ENCODE measurements at regions not wholly inside any gene's neighbourhood (a gene's known extent, or its start where the extent isn't known, plus 50 kb on each side); places are given as distances from the start of the nearest gene placed in this dataset.

- no peak for ATAC-seq
- CTCF ChIA-PET = interaction anchor here (1.6 to 1.9 kb wide), 2 partner anchors 24 to 384 kb away, joined by 3 to 5 read pairs; no protein-coding TSS in a partner anchor
Observed at GRCh38 chr9:18195223-18195622, 278.7 kb upstream of the ADAMTSL1 start.

GRCh38 chr9:18202924-18203323 lies 271.0 kb upstream of the ADAMTSL1 start:
- CTCF ChIA-PET = interaction anchor here (1.0 to 1.7 kb wide), 2 partner anchors 8 to 14 kb away, joined by 3 to 4 read pairs; no protein-coding TSS in a partner anchor
- TF ChIP-seq HOXA7 (CRISPR knock-in tag; IDR thresholded peaks at IDR 0.05) (no peak), RARB (CRISPR knock-in tag; IDR thresholded peaks at IDR 0.05) (no peak), MAZ (IDR thresholded peaks at IDR 0.05; ENCODE audit: borderline replicate concordance, low read depth, low read length) (no peak), FOXS1 (CRISPR knock-in tag; IDR thresholded peaks at IDR 0.05) (no peak), FOSL2 (IDR thresholded peaks at IDR 0.05) (no peak), FOSL2 (CRISPR knock-in tag; IDR thresholded peaks at IDR 0.05) (no peak), NR3C1 (IDR thresholded peaks at IDR 0.05) (no peak), ESRRA (IDR thresholded peaks at IDR 0.05; ENCODE audit: borderline replicate concordance, low read length) (no peak), HDAC2 (IDR thresholded peaks at IDR 0.05) (no peak), BHLHE40 (IDR thresholded peaks at IDR 0.05; ENCODE audit: low read depth, low read length) (no peak), MYC (IDR thresholded peaks at IDR 0.05; ENCODE audit: borderline replicate concordance, low read length) (no peak), ZFP36 (IDR thresholded peaks at IDR 0.05; ENCODE audit: borderline replicate concordance, partially characterized antibody) (no peak), RCOR1 (IDR thresholded peaks at IDR 0.05; ENCODE audit: low read depth, low read length) (no peak), JUNB (IDR thresholded peaks at IDR 0.05) (no peak), KDM1A (IDR thresholded peaks at IDR 0.05; ENCODE audit: low read depth) (no peak), EHMT2 (IDR thresholded peaks at IDR 0.05; ENCODE audit: low read depth) (no peak), CBX2 (IDR thresholded peaks at IDR 0.05; ENCODE audit: borderline replicate concordance, low read depth) (no peak)
- TF ChIP-seq, protein P1, sequence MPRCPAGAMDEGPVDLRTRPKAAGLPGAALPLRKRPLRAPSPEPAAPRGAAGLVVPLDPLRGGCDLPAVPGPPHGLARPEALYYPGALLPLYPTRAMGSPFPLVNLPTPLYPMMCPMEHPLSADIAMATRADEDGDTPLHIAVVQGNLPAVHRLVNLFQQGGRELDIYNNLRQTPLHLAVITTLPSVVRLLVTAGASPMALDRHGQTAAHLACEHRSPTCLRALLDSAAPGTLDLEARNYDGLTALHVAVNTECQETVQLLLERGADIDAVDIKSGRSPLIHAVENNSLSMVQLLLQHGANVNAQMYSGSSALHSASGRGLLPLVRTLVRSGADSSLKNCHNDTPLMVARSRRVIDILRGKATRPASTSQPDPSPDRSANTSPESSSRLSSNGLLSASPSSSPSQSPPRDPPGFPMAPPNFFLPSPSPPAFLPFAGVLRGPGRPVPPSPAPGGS (IDR thresholded peaks at IDR 0.05) = no peak
- TF ChIP-seq, protein P2, sequence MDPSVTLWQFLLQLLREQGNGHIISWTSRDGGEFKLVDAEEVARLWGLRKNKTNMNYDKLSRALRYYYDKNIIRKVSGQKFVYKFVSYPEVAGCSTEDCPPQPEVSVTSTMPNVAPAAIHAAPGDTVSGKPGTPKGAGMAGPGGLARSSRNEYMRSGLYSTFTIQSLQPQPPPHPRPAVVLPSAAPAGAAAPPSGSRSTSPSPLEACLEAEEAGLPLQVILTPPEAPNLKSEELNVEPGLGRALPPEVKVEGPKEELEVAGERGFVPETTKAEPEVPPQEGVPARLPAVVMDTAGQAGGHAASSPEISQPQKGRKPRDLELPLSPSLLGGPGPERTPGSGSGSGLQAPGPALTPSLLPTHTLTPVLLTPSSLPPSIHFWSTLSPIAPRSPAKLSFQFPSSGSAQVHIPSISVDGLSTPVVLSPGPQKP (IDR thresholded peaks at IDR 0.05; ENCODE audit: low read depth, low read length) = no peak
- ATAC-seq (no peak), FAIRE-seq (no peak), DNase-seq (ENCODE audit: low read depth in 1 of 2, low spot score in 1 of 2) (no peak)
- POLR2A ChIA-PET = no interaction called here
- 40% methylated on average over 4 of the region's 4 CpGs for WGBS (ENCODE audit: missing lambda C conversion rate)
- no peaks in the 10 kb centered on the region for H3K9me3 ChIP-seq
- H3K4me2 ChIP-seq = no peak overlapping the region
- no peaks in the 10 kb centered on the region for H3K4me1 ChIP-seq
- H3K4me3 ChIP-seq = no peak overlapping the region
- no peak overlapping the region for H3K27ac ChIP-seq

More at GRCh38 chr9:18195223-18195622, 278.7 kb upstream of the ADAMTSL1 start:
- DNase-seq (ENCODE audit: low read depth in 1 of 2, low spot score in 1 of 2) (no peak), FAIRE-seq (no peak)
- Histone ChIP-seq H3K9me3 (no peaks in the 10 kb centered on the region), H3K4me2 (no peak overlapping the region), H3K4me1 (no peaks in the 10 kb centered on the region), H3K4me3 (no peak overlapping the region), H3K27ac (no peak overlapping the region)
- 33% methylated on average over 3 of the region's 3 CpGs for WGBS (ENCODE audit: missing lambda C conversion rate)
- POLR2A ChIA-PET = no interaction called here
- TF ChIP-seq HEYL (CRISPR knock-in tag; IDR thresholded peaks at IDR 0.05) = no peak
- TF ChIP-seq MYC (IDR thresholded peaks at IDR 0.05; ENCODE audit: borderline replicate concordance, low read length) = no peak
- TF ChIP-seq TFCP2L1 (CRISPR knock-in tag; IDR thresholded peaks at IDR 0.05) = no peak
- TF ChIP-seq RNF2 (IDR thresholded peaks at IDR 0.05; ENCODE audit: borderline replicate concordance, low read depth) = no peak
- TF ChIP-seq EHF (CRISPR knock-in tag; IDR thresholded peaks at IDR 0.05) = no peak
- no peak for TF ChIP-seq NR3C1 (IDR thresholded peaks at IDR 0.05)
- no peak for TF ChIP-seq CBX2 (IDR thresholded peaks at IDR 0.05; ENCODE audit: borderline replicate concordance, low read depth)
- TF ChIP-seq FOXS1 (CRISPR knock-in tag; IDR thresholded peaks at IDR 0.05) = no peak
- TF ChIP-seq CBX8 (IDR thresholded peaks at IDR 0.05) = no peak
- no peak for TF ChIP-seq ZFP36 (IDR thresholded peaks at IDR 0.05; ENCODE audit: borderline replicate concordance, partially characterized antibody)

DNA sequence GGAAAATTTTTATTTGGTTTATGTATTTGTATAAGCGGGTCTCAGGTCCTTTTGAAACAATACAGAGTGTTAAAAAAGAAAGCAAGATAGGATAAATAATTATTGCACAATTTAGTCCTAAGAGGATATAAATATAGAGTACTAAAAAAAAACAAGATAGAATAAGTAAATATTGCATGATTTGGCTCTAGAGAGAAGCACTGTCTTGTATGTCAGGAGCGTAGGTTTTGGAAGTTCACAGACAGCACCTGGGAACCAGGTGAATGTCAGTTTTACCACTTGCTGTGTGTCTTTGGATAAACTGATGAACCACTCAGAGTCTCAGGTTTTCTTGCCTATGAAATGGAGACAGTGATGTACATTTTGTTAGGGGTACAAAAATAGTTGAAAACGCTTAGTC lies 266.2 kb upstream of the ADAMTSL1 start:
- TF ChIP-seq POLR2A (IDR thresholded peaks at IDR 0.05; ENCODE audit: low read length) = no peak
- TF ChIP-seq, protein P2 (IDR thresholded peaks at IDR 0.05; ENCODE audit: low read depth, low read length) = no peak
- TF ChIP-seq, protein P3, sequence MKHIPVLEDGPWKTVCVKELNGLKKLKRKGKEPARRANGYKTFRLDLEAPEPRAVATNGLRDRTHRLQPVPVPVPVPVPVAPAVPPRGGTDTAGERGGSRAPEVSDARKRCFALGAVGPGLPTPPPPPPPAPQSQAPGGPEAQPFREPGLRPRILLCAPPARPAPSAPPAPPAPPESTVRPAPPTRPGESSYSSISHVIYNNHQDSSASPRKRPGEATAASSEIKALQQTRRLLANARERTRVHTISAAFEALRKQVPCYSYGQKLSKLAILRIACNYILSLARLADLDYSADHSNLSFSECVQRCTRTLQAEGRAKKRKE (CRISPR knock-in tag; IDR thresholded peaks at IDR 0.05; ENCODE audit: low read depth) = no peak
- no peak for TF ChIP-seq CBX2 (IDR thresholded peaks at IDR 0.05; ENCODE audit: borderline replicate concordance, low read depth)
- TF ChIP-seq ZFP36 (IDR thresholded peaks at IDR 0.05; ENCODE audit: borderline replicate concordance, partially characterized antibody) = no peak
- no peak for TF ChIP-seq ZC3H11A (IDR thresholded peaks at IDR 0.05)
- no peak overlapping the region for H3K4me3 ChIP-seq
- POLR2A ChIA-PET = no interaction called here
- ATAC-seq = no peak
- DNase-seq (ENCODE audit: low read depth in 1 of 2, low spot score in 1 of 2) = no peak
- H3K4me2 ChIP-seq = no peak overlapping the region
- H3K4me1 ChIP-seq = no peaks in the 10 kb centered on the region
- FAIRE-seq = no peak
- no peak overlapping the region for H3K27ac ChIP-seq
- CTCF ChIA-PET = interaction anchor here (0.7 to 1.3 kb wide), 14 partner anchors 8 to 680 kb away, joined by 3 to 4 read pairs (median 3); no protein-coding TSS in a partner anchor
- no peaks in the 10 kb centered on the region for H3K9me3 ChIP-seq
- 20% methylated on average over 3 of the region's 3 CpGs for WGBS (ENCODE audit: missing lambda C conversion rate)

Measured in A549 (cell line).